Kidney (tissue), 13 donors: ENCODE measurements at regions not wholly inside any gene's neighbourhood (a gene's known extent, or its start where the extent isn't known, plus 50 kb on each side); places are given as distances from the start of the nearest gene placed in this dataset.
A peak's percentile ranks its signal among the peaks of the same experiment; 100 is the strongest.

ENCODE experiments used
- DNase-seq, 5 donors: peaks; one replicate each; pipeline ENCODE4 v3.0.0-alpha.2; 2013 to 2020
- FAIRE-seq: peaks from 2 replicates; lab custom pipeline; 2012; peaks lifted over from hg19 to GRCh38; lab: Jason Lieb, UNC
- H3K27ac ChIP-seq, 2 donors: one replicate each; pipeline ENCODE4 v1.7.0; 2013; ENCODE audit warnings: low read depth in 2 of 2, low read length in 2 of 2, inconsistent platforms in 1 of 2
- H3K27me3 ChIP-seq: one replicate; pipeline ENCODE4 v1.7.1; 2013; ENCODE audit warnings: low read length, inconsistent platforms; ENCODE audit not compliant: control insufficient read depth, insufficient read depth
- H3K36me3 ChIP-seq, 3 donors: one replicate each; pipeline versions ENCODE4 v1.7.0 to v1.7.1; 2013; ENCODE audit warnings: low read length in 3 of 3, control low read depth in 1 of 3, inconsistent platforms in 1 of 3; ENCODE audit not compliant: insufficient read depth in 3 of 3, control insufficient read depth in 2 of 3
- H3K4me1 ChIP-seq, 3 donors: one replicate each; pipeline versions ENCODE4 v1.7.0 to v1.7.1; 2013; ENCODE audit warnings: low read length in 3 of 3, inconsistent platforms in 1 of 3, low read depth in 1 of 3; ENCODE audit not compliant: control insufficient read depth in 2 of 3, insufficient read depth in 2 of 3
- H3K4me3 ChIP-seq, 3 donors: one replicate each; pipeline versions ENCODE4 v1.7.0 to v1.8.1; 2013; ENCODE audit warnings: low read length in 3 of 3, control low read depth in 1 of 3, inconsistent platforms in 1 of 3
- H3K9ac ChIP-seq, 3 donors: one replicate each; pipeline versions ENCODE4 v1.7.0 to v1.7.1; 2013; ENCODE audit warnings: low read length in 3 of 3, control low read depth in 1 of 3, inconsistent platforms in 1 of 3
- H3K9me3 ChIP-seq, 3 donors: one replicate each; pipeline versions ENCODE4 v1.7.0 to v1.7.1; 2013; ENCODE audit warnings: low read length in 3 of 3, control low read depth in 1 of 3, inconsistent platforms in 1 of 3; ENCODE audit not compliant: control insufficient read depth in 2 of 3, insufficient read depth in 1 of 3
- CTCF ChIP-seq: IDR thresholded peaks from 3 replicates; pipeline ENCODE4 v1.5.1; 2012; ENCODE audit warnings: mild to moderate bottlenecking, moderate library complexity, borderline replicate concordance; ENCODE audit not compliant: insufficient read depth; ENCODE audit errors: extremely low read depth
- intact Hi-C: fragments of 100-400 bp; cut with DNase I; formaldehyde crosslinking; loops from one replicate; pipeline ENCODE4 v1.11.1; 2022
- donor health status: control.
- donor health status: control.
- donor health status: control.
- donor health status: control.
- donor health status: control.
- donor health status: DM: yes; HTN: yes; CAD: no.
- donor health status: Normal renal cell carcinoma (clear cell type).

DNA sequence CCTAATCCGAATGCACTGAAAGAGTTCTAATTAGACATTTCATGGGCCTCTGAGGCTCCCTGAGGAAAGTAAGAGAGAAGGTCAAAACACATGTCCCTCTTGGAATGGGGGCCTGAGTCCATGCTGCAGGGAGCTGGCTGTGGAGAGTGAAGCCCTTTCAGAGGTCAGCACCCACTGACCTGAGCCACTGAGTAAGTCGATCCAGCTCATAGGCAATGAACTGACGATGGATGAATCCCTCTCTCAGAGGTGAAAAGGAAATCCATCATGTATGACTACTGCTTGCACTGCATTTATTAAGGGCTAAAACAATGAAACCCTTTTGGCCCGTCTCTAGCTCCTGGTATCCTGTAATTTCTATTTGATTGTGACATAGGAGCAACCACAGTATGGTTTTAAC is 288.9 kb upstream of the VLDLR start:
- no peak overlapping the region for H3K4me3 ChIP-seq
- H3K4me1 ChIP-seq, result peaks cover 0 to 7% (median 0%) of the 10 kb centered on the region in 3 donors
- H3K36me3 ChIP-seq, result no peaks in the 10 kb centered on the region
- intact Hi-C loops, result no loop called here
- FAIRE-seq, result no peak
- peak in 1 of 5 donors; percentile 15 for DNase-seq
- no peaks in the 10 kb centered on the region for H3K9me3 ChIP-seq
- TF ChIP-seq CTCF, result no peak
- H3K27ac ChIP-seq, result no peak overlapping the region
- H3K27me3 ChIP-seq, result no peaks in the 10 kb centered on the region
- no peak overlapping the region for H3K9ac ChIP-seq

GRCh38 chr9:2335260-2335659 is 286.3 kb upstream of the VLDLR start:
- no peak for FAIRE-seq
- no peaks in the 10 kb centered on the region for H3K36me3 ChIP-seq
- H3K27me3 ChIP-seq, result no peaks in the 10 kb centered on the region
- DNase-seq, result no peak
- H3K9me3 ChIP-seq, result no peaks in the 10 kb centered on the region
- TF ChIP-seq CTCF, result no peak
- peaks cover 0 to 7% (median 0%) of the 10 kb centered on the region in 3 donors for H3K4me1 ChIP-seq
- no peak overlapping the region for H3K9ac ChIP-seq
- H3K4me3 ChIP-seq, result no peak overlapping the region
- intact Hi-C loops, result no loop called here
- H3K27ac ChIP-seq, result no peak overlapping the region

GRCh38 chr9:2336055-2336454 is 285.5 kb upstream of the VLDLR start:
- no peak for DNase-seq
- no peak for TF ChIP-seq CTCF

GRCh38 chr9:2337131-2337530 is 284.5 kb upstream of the VLDLR start:
- FAIRE-seq, result no peak
- H3K27ac ChIP-seq, result no peak overlapping the region
- no peak for TF ChIP-seq CTCF

More at GRCh38 chr9:2336055-2336454, 285.5 kb upstream of the VLDLR start:
- H3K9me3 ChIP-seq, result no peaks in the 10 kb centered on the region
- no peak overlapping the region for H3K4me3 ChIP-seq
- H3K36me3 ChIP-seq, result no peaks in the 10 kb centered on the region
- peaks cover 0 to 7% (median 0%) of the 10 kb centered on the region in 3 donors for H3K4me1 ChIP-seq
- H3K27ac ChIP-seq, result no peak overlapping the region
- no peak overlapping the region for H3K9ac ChIP-seq
- intact Hi-C loops, result no loop called here
- FAIRE-seq, result no peak
- H3K27me3 ChIP-seq, result no peaks in the 10 kb centered on the region

More at GRCh38 chr9:2337131-2337530, 284.5 kb upstream of the VLDLR start:
- peaks cover 0 to 7% (median 0%) of the 10 kb centered on the region in 3 donors for H3K4me1 ChIP-seq
- H3K9me3 ChIP-seq, result no peaks in the 10 kb centered on the region
- no peaks in the 10 kb centered on the region for H3K27me3 ChIP-seq
- intact Hi-C loops, result no loop called here
- DNase-seq, result no peak
- no peaks in the 10 kb centered on the region for H3K36me3 ChIP-seq
- H3K9ac ChIP-seq, result no peak overlapping the region
- H3K4me3 ChIP-seq, result no peak overlapping the region
